ENCODE measurements at regions not wholly inside any gene's neighbourhood (a gene's known extent, or its start where the extent isn't known, plus 50 kb on each side); places are given as distances from the start of the nearest gene placed in this dataset.

DNA sequence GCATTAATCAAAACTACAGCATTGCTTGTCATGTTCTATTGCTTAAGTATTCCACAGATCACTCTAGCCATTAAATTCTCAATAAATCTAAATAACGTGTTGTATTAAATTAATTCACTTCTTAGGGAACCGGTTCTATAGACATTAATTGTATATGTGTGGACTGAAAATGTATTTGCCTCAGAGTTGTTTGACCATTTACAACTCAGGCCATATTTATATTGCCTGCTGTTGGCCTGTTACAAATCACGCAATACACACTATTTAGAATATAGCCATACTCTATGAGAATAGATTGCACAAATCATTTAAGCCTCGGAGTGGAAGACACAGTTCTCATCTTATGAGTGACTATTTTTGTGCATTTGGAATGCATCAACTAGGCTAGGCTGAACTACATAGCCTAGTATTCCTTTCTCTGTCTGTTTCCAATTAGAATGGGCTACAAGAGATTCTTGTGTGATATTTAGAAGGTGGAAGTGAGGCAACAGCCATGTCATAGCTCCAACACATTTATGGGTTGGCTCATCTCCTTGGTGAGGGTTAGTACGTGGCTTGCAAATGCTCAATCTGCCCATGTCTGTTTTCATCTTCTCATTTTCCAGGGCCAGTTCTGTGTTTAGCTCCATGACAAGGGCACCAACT is 1116.1 kb downstream of the PCDH9 start:
- no peak for TF ChIP-seq CTBP1 (IDR thresholded peaks at IDR 0.05; ENCODE audit: borderline replicate concordance)
- TF ChIP-seq PKNOX1 (IDR thresholded peaks at IDR 0.05) = no peak
- TF ChIP-seq ELF4 (IDR thresholded peaks at IDR 0.05) = no peak
- TF ChIP-seq HDGF (IDR thresholded peaks at IDR 0.05; ENCODE audit: borderline replicate concordance) = no peak
- TF ChIP-seq SUZ12 (IDR thresholded peaks at IDR 0.05) = no peak
- TF ChIP-seq FOXM1 (IDR thresholded peaks at IDR 0.05; ENCODE audit: borderline replicate concordance) = no peak
- TF ChIP-seq FOXA1 (IDR thresholded peaks at IDR 0.05) = no peak
- TF ChIP-seq TARDBP (IDR thresholded peaks at IDR 0.05) = no peak
- no peak for TF ChIP-seq SP1 (IDR thresholded peaks at IDR 0.05)
- no peak for TF ChIP-seq FOXK2 (IDR thresholded peaks at IDR 0.05)
- TF ChIP-seq L3MBTL2 (conservative IDR thresholded peaks at IDR 0.05) = no peak
- TF ChIP-seq ARNT (IDR thresholded peaks at IDR 0.05) = no peak
- no peak for TF ChIP-seq ZNF384 (IDR thresholded peaks at IDR 0.05)

Data from HEK293T (cell line).